Endothelial cell of umbilical vein (primary cell): ENCODE measurements at regions not wholly inside any gene's neighbourhood (a gene's known extent, or its start where the extent isn't known, plus 50 kb on each side); places are given as distances from the start of the nearest gene placed in this dataset.

Experiments
- BruUV-seq: library from RNA; stranded (reverse); fragments of 400-500 nt; replicated peaks from 2 replicates; lab custom pipeline; 2021; lab: Mats Ljungman, UMichigan
- CTCF ChIA-PET: fragments of 300-600, 350-600 bp; sonication (Branson Sonifier 250); formaldehyde crosslinking; loops from one replicate; lab custom pipeline; 2021; ENCODE audit warnings: antibody characterized with exemption, inconsistent platforms; lab: Charles Lee
- POLR2A ChIA-PET: fragments of 300-600, 350-600 bp; sonication (Branson Sonifier 250); formaldehyde crosslinking; loops from one replicate; lab custom pipeline; 2021; ENCODE audit warnings: antibody characterized with exemption, inconsistent platforms; lab: Charles Lee
- DNase-seq: peaks from one replicate; pipeline ENCODE4 v3.0.0-alpha.2; 2011; ENCODE audit warnings: low read depth, low spot score
- FAIRE-seq: peaks from 2 replicates; lab custom pipeline; 2011; peaks lifted over from hg19 to GRCh38; lab: Jason Lieb, UNC
- H2AFZ ChIP-seq: 2 replicates; pipeline ENCODE4 v1.6.0; 2012; ENCODE audit warnings: low read depth, low read length, control low read depth, inconsistent platforms
- H3K27ac ChIP-seq: 2 replicates; pipeline ENCODE4 v1.5.1; 2011; ENCODE audit warnings: low read depth, mild to moderate bottlenecking, control low read depth, low read length, moderate library complexity; ENCODE audit not compliant: insufficient read depth
- H3K27me3 ChIP-seq, 2 experiments: 2 replicates each; pipeline versions ENCODE4 v1.6.0 to v1.6.1; 2011; ENCODE audit warnings: low read length in 2 of 2, mixed read lengths in 1 of 2; ENCODE audit not compliant: control insufficient read depth in 2 of 2, insufficient read depth in 2 of 2
- H3K36me3 ChIP-seq, 2 experiments: 2 replicates in 1 of 2; 3 replicates in 1 of 2; pipeline ENCODE4 v1.5.1; 2011; ENCODE audit warnings: low read length in 2 of 2, mild to moderate bottlenecking in 1 of 2, moderate library complexity in 1 of 2; ENCODE audit not compliant: control insufficient read depth in 2 of 2, insufficient read depth in 2 of 2; ENCODE audit errors: extremely low read depth in 1 of 2
- H3K4me1 ChIP-seq: 3 replicates; pipeline ENCODE4 v1.5.1; 2011; ENCODE audit warnings: mild to moderate bottlenecking, low read length; ENCODE audit not compliant: control insufficient read depth, insufficient read depth; ENCODE audit errors: extremely low read depth
- H3K4me2 ChIP-seq: 2 replicates; pipeline ENCODE4 v1.6.1; 2011; ENCODE audit warnings: low read length, control low read depth, mixed read lengths; ENCODE audit not compliant: insufficient read depth
- H3K4me3 ChIP-seq, 3 experiments: fragments of 200-600 bp in 1 of 3; sonication (generic), shearing (Covaris generic) in 1 of 3; replicated peaks in 1 of 3; 2 replicates each; pipeline ENCODE4 v1.5.1; 2011 to 2016; ENCODE audit warnings: control low read depth in 3 of 3, low read length in 3 of 3, mild to moderate bottlenecking in 2 of 3, inconsistent platforms in 1 of 3, low read depth in 1 of 3, moderate library complexity in 1 of 3; ENCODE audit not compliant: insufficient read depth in 1 of 3
- H3K79me2 ChIP-seq: 2 replicates; pipeline ENCODE4 v1.6.0; 2012; ENCODE audit warnings: low read length, inconsistent platforms; ENCODE audit not compliant: control insufficient read depth, insufficient read depth
- H3K9ac ChIP-seq: replicated peaks from 2 replicates; pipeline ENCODE3; 2011; ENCODE audit warnings: low read length, control low read depth; ENCODE audit not compliant: insufficient read depth; ENCODE audit errors: extremely low read depth
- H3K9me1 ChIP-seq: replicated peaks from 3 replicates; pipeline ENCODE4 v1.6.0; 2011; ENCODE audit warnings: mild to moderate bottlenecking, low read length; ENCODE audit not compliant: control insufficient read depth, insufficient read depth; ENCODE audit errors: extremely low read depth
- H3K9me3 ChIP-seq: replicated peaks from 2 replicates; pipeline ENCODE4 v1.5.1; 2012; ENCODE audit warnings: low read length, inconsistent platforms; ENCODE audit not compliant: control insufficient read depth, insufficient read depth
- H4K20me1 ChIP-seq: replicated peaks from 2 replicates; pipeline ENCODE3; 2011; ENCODE audit warnings: mild to moderate bottlenecking, low read length; ENCODE audit not compliant: control insufficient read depth, insufficient read depth; ENCODE audit errors: extremely low read depth
- EZH2 ChIP-seq: IDR thresholded peaks from 2 replicates; pipeline ENCODE4 v1.6.1; 2012; ENCODE audit warnings: borderline replicate concordance, low read depth, mild to moderate bottlenecking, moderate library complexity, low read length, inconsistent platforms; ENCODE audit not compliant: severe bottlenecking
- FOS ChIP-seq: IDR thresholded peaks from 2 replicates; pipeline ENCODE4 v1.6.1; 2011; ENCODE audit warnings: mild to moderate bottlenecking, low read length, moderate library complexity, borderline replicate concordance; ENCODE audit not compliant: insufficient read depth
- GATA2 ChIP-seq: IDR thresholded peaks from 2 replicates; pipeline ENCODE4 v1.7.0; 2011; ENCODE audit warnings: low read depth, mild to moderate bottlenecking, moderate library complexity, mixed read lengths, low read length; ENCODE audit not compliant: insufficient read length, insufficient read depth
- JUN ChIP-seq: IDR thresholded peaks from 2 replicates; pipeline ENCODE4 v1.6.1; 2011; ENCODE audit warnings: borderline replicate concordance, low read depth; ENCODE audit not compliant: insufficient read length, insufficient read depth
- MYC ChIP-seq: IDR thresholded peaks from one replicate; pipeline ENCODE4 v1.6.1; 2011; ENCODE audit warnings: mild to moderate bottlenecking, low read depth, low read length
- POLR2A ChIP-seq: IDR thresholded peaks from 2 replicates; pipeline ENCODE4 v1.6.1; 2012; ENCODE audit warnings: low read depth, mild to moderate bottlenecking, control low read depth, low read length
- POLR2AphosphoS5 ChIP-seq: IDR thresholded peaks from 2 replicates; pipeline ENCODE4 v1.6.1; 2012; ENCODE audit warnings: low read depth, mild to moderate bottlenecking, control low read depth, low read length, moderate library complexity; ENCODE audit not compliant: insufficient read depth
- dilution Hi-C: fragments of 300-500 bp; cut with MboI; formaldehyde crosslinking; loops from one replicate; pipeline ENCODE4 v1.15.0; 2019; ENCODE audit warnings: low sequenced_read_pairs; ENCODE audit not compliant: extremely low pct_ligation_motif_present
- intact Hi-C: fragments of 100-400 bp; cut with micrococcal nuclease; formaldehyde crosslinking; loops from one replicate; pipeline ENCODE4 v1.10.0; 2022
- TF ChIP-seq, protein P1 (sequence below), 2 donors: IDR thresholded peaks; 1 replicate in 1 of 2; 2 replicates in 1 of 2; pipeline ENCODE4 v1.5.1; 2011; ENCODE audit warnings: low read length in 2 of 2, mild to moderate bottlenecking in 2 of 2, moderate library complexity in 2 of 2, control low read depth in 1 of 2, inconsistent platforms in 1 of 2, low read depth in 1 of 2; ENCODE audit not compliant: insufficient read depth in 1 of 2; ENCODE audit errors: extremely low read depth in 1 of 2
- TF ChIP-seq, protein P2 (sequence below): IDR thresholded peaks from 2 replicates; pipeline ENCODE4 v1.6.1; 2011; ENCODE audit not compliant: insufficient read depth, insufficient read length

DNA sequence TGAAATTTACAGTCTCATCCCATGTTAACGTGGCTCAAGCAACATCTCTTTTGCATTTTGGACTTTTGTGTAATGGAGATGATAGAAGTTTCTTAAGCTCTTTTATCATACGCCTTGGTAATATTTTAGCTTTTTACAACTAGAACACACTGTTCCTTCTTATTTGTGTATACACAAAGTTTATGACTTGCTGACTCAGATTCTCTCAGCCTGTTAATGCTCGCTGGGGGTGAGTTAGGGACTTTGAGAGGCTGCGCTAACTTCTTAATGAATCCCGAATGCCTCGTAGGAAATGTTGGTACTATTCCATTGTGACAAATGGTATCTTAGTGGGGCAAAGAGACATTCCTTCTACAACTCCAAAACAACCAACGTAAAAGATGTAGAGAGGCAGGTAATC, 509.7 kb downstream of the DOK5 start:
- no peaks in the 10 kb centered on the region for H3K9me1 ChIP-seq
- no peaks in the 10 kb centered on the region for H3K9me3 ChIP-seq
- POLR2A ChIA-PET: no interaction called here
- no peaks in the 10 kb centered on the region for H3K79me2 ChIP-seq
- no peaks in the 10 kb centered on the region for H3K27me3 ChIP-seq
- no peak overlapping the region for H3K27ac ChIP-seq
- TF ChIP-seq EZH2 (no peak), JUN (no peak), POLR2A (no peak), GATA2 (no peak), POLR2AphosphoS5 (no peak), FOS (no peak), MYC (no peak)
- TF ChIP-seq, protein P1, sequence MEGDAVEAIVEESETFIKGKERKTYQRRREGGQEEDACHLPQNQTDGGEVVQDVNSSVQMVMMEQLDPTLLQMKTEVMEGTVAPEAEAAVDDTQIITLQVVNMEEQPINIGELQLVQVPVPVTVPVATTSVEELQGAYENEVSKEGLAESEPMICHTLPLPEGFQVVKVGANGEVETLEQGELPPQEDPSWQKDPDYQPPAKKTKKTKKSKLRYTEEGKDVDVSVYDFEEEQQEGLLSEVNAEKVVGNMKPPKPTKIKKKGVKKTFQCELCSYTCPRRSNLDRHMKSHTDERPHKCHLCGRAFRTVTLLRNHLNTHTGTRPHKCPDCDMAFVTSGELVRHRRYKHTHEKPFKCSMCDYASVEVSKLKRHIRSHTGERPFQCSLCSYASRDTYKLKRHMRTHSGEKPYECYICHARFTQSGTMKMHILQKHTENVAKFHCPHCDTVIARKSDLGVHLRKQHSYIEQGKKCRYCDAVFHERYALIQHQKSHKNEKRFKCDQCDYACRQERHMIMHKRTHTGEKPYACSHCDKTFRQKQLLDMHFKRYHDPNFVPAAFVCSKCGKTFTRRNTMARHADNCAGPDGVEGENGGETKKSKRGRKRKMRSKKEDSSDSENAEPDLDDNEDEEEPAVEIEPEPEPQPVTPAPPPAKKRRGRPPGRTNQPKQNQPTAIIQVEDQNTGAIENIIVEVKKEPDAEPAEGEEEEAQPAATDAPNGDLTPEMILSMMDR (IDR thresholded peaks at IDR 0.05; ENCODE audit: extremely low read depth in 1 of 2, insufficient read depth in 1 of 2, low read depth in 1 of 2, low read length in 2 of 2): no peak
- TF ChIP-seq, protein P2, sequence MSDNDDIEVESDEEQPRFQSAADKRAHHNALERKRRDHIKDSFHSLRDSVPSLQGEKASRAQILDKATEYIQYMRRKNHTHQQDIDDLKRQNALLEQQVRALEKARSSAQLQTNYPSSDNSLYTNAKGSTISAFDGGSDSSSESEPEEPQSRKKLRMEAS: no peak
- no peak for FAIRE-seq
- CTCF ChIA-PET: no interaction called here
- no peaks in the 10 kb centered on the region for H4K20me1 ChIP-seq
- no TSS peak for BruUV-seq
- no peak overlapping the region for H3K4me3 ChIP-seq
- no peak for DNase-seq
- H3K4me2 ChIP-seq: no peak overlapping the region
- H2AFZ ChIP-seq: no peak overlapping the region
- intact Hi-C loops (no loop called here), dilution Hi-C loops (no loop called here)
- H3K36me3 ChIP-seq: no peaks in the 10 kb centered on the region
- H3K4me1 ChIP-seq: no peaks in the 10 kb centered on the region
- H3K9ac ChIP-seq: no peak overlapping the region
